Left forelimb (tissue), 1 donor: ENCODE measurements at regions not wholly inside any gene's neighbourhood (a gene's known extent, or its start where the extent isn't known, plus 50 kb on each side); places are given as distances from the start of the nearest gene placed in this dataset.

Experiments
- DNase-seq: peaks from one replicate; pipeline ENCODE4 v3.0.0-alpha.2; 2018; ENCODE audit warnings: low spot score

GRCh38 chr5:74028406-74028805, 402.4 kb downstream of the ARHGEF28 start:
- no peak for DNase-seq

DNA sequence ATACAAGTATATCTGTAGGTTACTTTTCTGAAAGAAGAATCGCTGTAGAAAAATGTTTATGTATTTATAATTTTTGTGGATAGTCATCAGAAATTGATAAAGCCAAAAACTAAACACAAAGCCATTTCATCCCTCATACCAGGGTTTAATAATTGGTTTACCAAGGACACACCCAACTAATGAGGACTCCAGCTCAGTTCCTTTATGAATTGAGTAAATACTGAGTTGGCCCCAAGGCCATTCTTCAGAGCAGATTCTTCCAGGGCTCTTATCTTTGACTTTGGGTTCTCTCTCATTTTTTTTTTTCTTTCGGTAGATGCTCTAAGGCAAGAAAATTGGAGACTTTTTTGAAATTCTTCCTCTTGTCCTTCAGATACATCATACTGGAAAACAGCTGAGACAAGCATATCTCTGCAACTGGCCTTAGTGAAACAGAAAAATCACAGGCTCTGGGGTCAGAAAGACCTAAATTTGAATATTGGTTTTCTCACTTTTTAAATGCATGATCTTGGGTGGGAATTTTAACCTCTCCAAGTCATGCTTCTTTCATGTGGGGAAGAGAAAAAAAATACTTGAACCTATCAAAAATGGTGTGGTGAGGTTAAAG, 401.8 kb downstream of the ARHGEF28 start:
- DNase-seq, result no peak

- no peak for DNase-seq
Observed at GRCh38 chr5:74026310-74026709, 400.3 kb downstream of the ARHGEF28 start.

DNA sequence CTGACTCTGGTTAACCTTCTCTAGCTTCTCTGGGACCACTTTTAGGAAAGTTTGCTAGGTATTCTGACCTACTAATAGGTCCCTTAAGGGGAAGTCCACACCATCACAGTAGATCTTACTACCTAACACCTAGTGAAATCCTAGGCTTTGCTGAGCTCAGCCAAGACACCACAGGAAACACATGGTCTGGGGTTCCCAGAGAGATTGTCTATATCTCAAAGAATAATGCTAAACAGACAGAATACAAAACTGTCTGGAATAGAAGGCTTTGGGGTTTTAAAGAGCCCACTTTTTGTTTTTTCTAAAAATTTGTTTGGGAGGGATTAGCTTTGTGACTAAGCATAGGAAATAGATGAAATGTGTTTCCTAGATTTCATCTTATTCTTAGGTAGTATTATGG, 395.1 kb downstream of the ARHGEF28 start:
- DNase-seq, result no peak

DNA sequence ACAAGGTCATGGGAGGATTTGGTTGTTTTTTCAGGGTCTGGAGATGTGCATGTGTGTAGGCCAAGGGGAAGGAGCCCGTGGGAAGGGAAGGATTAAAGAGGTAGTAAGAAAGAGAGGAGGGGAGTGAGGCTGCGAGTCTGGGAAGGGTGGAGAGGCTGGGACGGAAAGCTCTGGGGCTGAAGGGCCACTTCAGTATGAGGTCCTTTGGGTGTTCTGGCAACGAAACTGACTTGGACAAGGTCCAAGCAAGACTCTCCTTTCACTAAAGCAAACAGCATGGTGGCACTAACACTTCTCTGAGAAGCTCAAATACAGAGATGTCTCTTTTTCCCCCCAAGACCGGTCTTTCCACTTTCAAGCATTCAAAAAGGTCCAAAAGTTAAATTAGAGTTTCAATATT, 394.5 kb downstream of the ARHGEF28 start:
- DNase-seq, result no peak

GRCh38 chr5:74019923-74020322, 393.9 kb downstream of the ARHGEF28 start:
- DNase-seq, result no peak

DNA sequence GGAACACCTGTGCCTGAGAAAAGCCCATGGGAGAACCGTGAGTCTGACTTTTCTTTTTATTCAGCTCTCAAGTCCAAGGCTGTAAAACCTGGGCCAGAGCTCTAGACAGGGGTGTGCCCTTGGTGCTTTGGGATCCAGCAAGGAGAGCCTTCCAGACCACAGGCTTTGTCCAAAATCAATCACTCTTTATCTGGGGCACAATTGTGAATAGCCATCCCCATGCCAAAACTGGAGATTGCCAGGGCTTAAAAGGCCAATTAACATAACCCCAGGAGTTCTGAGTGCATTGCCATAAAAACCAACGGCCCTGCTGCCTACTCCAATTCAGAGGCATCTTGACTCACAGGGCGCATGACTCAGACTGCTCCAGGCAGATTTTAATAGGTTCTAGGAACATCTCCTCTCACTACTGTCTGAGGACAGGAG, 391.8 kb downstream of the ARHGEF28 start:
- no peak for DNase-seq

GRCh38 chr5:74017112-74017511, 391.1 kb downstream of the ARHGEF28 start:
- DNase-seq, result no peak

DNA sequence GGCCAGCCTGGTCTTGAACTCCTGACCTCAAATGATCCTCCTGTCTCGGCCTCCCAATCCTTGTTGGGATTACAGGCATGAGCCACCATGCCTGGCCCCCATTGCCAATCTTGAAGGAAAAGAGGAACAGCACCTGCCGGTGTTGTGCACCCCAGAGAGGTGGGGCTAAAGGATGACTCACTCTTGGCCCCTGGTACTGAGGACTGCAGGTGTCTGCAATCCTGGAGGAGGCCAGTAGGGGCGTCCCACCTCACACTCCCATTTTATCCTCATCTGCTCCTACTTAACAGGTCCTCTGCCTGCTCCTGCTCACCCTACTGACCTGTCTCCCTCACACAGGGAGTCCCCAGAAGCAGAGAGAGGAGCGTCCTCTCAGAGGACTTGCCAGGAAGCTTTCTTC, 390.4 kb downstream of the ARHGEF28 start:
- DNase-seq, result no peak

DNA sequence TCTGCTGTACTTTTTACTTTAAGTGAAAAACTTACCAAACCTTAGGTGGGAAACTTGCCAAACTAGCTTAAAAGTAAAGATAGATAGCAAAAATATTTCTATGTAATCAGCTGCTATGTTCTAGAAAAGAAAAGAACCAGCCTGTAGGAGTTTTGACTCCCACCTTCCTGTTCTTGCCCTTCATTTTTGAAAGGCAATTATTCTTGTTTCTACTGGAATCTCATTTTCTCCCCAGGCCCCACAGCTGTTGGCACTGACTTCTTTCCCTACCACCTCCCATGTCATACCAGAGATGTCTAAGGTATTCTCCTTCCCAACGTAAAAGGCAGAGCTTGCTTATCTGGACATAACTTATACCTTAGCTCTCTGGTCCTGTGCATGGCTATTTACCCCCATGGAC, 389.7 kb downstream of the ARHGEF28 start:
- no peak for DNase-seq

DNA sequence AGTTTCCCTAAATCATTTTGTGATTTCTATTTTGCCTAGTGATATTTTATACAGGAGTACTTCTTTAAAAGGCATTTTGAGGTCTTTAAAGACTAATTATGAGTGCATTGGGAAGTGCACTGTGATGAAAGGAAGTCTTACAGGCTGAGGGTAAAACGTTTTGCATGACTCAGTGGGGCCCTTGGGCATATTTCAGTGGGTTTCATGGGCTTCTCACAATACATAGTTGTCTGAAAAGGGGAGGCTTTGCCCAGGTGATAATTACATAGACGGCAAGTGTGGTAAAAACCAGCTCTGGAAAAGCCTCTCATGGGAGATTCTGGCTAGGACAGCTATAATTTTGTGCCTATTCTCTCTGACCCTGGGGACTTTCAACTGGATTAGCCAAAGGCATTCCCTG, 387.2 kb downstream of the ARHGEF28 start:
- no peak for DNase-seq

DNA sequence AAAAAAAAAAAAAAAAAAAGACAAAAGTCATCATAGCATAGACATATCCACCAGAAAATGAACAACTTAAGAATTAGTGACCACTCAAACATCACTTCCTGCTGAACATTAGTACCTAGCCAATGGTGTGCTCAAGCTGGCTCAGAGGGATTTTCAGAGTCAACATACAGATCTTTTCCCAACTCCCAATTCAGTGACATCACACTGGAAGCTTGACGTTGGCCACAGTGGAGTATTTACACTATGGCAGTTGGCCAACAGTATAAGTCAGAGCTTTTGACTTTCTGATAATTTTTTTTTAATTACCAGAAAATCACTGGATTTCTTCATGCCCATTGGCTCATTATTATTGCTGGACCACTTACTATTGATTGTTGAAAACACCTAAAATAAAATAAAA, 383.5 kb downstream of the ARHGEF28 start:
- DNase-seq, result no peak

DNA sequence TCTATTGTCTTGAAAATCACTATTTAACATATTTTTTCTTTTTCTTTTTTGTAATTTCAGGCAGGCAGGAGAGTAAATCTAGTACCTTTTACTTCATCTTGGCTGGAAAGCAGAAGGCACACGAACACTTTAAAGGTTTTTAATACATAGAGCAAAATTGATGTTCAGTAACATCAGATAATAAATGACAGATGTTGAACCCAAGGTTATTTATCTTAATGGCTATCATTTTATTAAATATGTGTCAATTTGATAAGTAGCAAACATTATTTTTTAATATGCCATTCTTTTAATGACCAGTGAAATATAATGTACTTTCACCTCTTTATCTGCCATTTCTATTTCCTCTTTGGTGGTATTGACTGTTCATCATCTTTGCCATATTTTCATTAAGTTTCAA, 381.2 kb downstream of the ARHGEF28 start:
- no peak for DNase-seq

DNA sequence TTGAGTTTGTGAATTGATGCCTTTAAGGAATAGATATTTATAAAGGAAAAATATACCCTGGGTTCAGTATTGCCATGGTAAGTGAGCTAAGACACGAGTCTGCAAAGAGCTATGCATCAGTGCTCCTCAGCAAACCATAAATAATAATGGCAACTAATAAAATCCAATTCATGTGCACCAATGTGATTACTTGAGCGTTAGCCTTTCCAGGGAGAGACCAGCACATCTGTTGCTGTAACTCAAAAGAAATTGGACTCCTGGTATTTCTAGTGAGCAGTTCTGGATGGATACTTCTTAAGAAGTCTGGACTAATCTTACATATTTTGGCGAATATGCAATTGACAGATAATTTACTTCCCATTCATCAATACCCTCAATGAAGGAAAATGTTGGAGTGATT, 373.3 kb downstream of the ARHGEF28 start:
- no peak for DNase-seq

DNA sequence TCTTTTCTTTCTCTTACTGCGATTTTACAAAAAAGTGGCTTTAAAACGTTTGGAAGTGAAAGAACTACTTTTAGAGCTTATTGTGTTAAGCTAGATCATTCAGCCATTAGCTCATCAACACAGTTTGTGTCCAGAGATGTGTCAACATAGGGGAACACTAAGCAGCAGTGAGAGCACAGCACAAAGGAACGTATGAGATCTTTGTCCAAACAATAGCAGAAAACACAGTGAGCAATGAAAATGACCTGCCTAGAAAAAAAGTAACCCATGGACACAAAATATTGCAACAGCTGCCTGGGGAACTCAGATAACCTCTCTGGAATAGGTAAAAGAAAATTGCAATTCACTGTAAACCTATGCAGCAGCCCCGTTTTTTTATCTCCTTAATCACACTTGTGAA, 372.5 kb downstream of the ARHGEF28 start:
- DNase-seq, result no peak

GRCh38 chr5:73997960-73998359, 372.0 kb downstream of the ARHGEF28 start:
- DNase-seq, result no peak

GRCh38 chr5:73996151-73996755, 370.3 kb downstream of the ARHGEF28 start:
- DNase-seq, result no peak

DNA sequence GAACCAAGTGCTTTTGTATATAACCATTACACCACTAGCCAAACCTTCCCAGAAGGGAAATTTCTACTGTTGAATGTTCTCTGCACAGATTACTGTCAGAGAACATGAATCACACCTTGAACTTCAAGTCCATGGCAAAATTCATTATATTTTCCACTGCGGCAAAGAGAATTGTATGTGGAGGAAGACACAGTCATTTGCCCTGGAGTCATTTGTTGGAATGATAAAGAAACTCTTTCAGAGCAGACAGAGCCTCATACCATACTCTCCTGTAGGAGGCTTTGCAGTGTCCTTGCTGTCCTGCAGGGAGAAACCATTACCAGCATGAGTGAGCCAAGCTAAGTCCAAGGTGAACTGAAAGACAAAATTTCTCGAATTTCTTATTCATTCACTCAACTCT, 369.0 kb downstream of the ARHGEF28 start:
- DNase-seq, result no peak
